GM21786 (cell line): ENCODE measurements at regions not wholly inside any gene's neighbourhood (a gene's known extent, or its start where the extent isn't known, plus 50 kb on each side); places are given as distances from the start of the nearest gene placed in this dataset.
"Not testable (repeated sequence)": the region's sequence is repeated elsewhere in the genome, so short reads cannot be mapped to it uniquely, and the experiment has no call there.

ENCODE experiments used
- ATAC-seq: cut with Tn5 transposase; IDR thresholded peaks from one replicate; pipeline ENCODE4 v1.9.1; 2021; ENCODE audit not compliant: unreplicated experiment

GRCh38 chrX:137646472-137646871 lies 80.5 kb downstream of the ZIC3 start:
- no peak for ATAC-seq

- ATAC-seq = no peak
Observed at GRCh38 chrX:137651647-137652046, 85.7 kb downstream of the ZIC3 start.

GRCh38 chrX:137652086-137652485 lies 86.2 kb downstream of the ZIC3 start:
- ATAC-seq = no peak

- ATAC-seq = no peak
Observed at GRCh38 chrX:137654481-137654880, 88.6 kb downstream of the ZIC3 start.

GRCh38 chrX:137667776-137668175 lies 101.8 kb downstream of the ZIC3 start:
- no peak for ATAC-seq

GRCh38 chrX:137684591-137684990 lies 118.7 kb downstream of the ZIC3 start:
- no peak for ATAC-seq

- no peak for ATAC-seq
Observed at GRCh38 chrX:137695417-137695816, 129.5 kb downstream of the ZIC3 start.

- ATAC-seq = no peak
Observed at GRCh38 chrX:137707348-137707747, 141.4 kb downstream of the ZIC3 start.

- no peak for ATAC-seq
Observed at GRCh38 chrX:137742846-137743245, 176.9 kb downstream of the ZIC3 start.

GRCh38 chrX:137743414-137743813 lies 177.5 kb downstream of the ZIC3 start:
- ATAC-seq = no peak

- no peak for ATAC-seq
Observed at GRCh38 chrX:137746289-137746688, 180.4 kb downstream of the ZIC3 start.

- ATAC-seq = no peak
Observed at GRCh38 chrX:137747244-137748043, 181.5 kb downstream of the ZIC3 start.

- no peak for ATAC-seq
Observed at GRCh38 chrX:137748827-137749226, 182.9 kb downstream of the ZIC3 start.

GRCh38 chrX:137749246-137749645 lies 183.3 kb downstream of the ZIC3 start:
- ATAC-seq = no peak

GRCh38 chrX:137771537-137771936 lies 205.6 kb downstream of the ZIC3 start:
- ATAC-seq = no peak

GRCh38 chrX:137792214-137792613 lies 226.3 kb downstream of the ZIC3 start:
- ATAC-seq = no peak

- ATAC-seq = not testable (repeated sequence)
Observed at GRCh38 chrX:137797926-137798325, 232.0 kb downstream of the ZIC3 start.

GRCh38 chrX:137823257-137823656 lies 257.3 kb downstream of the ZIC3 start:
- no peak for ATAC-seq

- ATAC-seq = no peak
Observed at GRCh38 chrX:137847376-137847775, 281.4 kb downstream of the ZIC3 start.

GRCh38 chrX:137848266-137848905 lies 282.5 kb downstream of the ZIC3 start:
- ATAC-seq = no peak

- ATAC-seq = no peak
Observed at GRCh38 chrX:137852502-137852901, 286.6 kb downstream of the ZIC3 start.

GRCh38 chrX:137855490-137855889 lies 289.6 kb downstream of the ZIC3 start:
- ATAC-seq = no peak

GRCh38 chrX:137858106-137858505 lies 292.2 kb downstream of the ZIC3 start:
- ATAC-seq = no peak
